ENCODE measurements at regions not wholly inside any gene's neighbourhood (a gene's known extent, or its start where the extent isn't known, plus 50 kb on each side); places are given as distances from the start of the nearest gene placed in this dataset.

DNA sequence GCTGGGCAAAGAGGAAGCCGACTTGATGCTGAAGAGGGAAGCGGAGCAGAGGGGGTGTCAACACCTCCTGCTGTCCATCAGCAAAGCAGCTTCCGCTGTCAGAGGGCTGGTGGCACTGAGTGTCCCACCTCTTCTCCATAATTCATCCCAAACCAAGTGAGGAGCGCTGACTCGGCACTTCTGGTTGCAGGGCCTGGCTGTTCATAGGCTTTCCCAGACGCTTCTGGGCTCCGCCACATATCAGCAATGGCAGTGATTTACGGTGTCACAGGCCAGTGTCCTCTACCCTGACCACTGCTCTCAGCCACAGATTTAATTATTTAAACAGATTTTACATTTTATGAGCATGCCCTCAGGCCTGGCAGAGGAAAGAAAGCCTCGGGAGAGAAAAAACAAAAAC is 70.1 kb upstream of the TENM4 start:
- TF ChIP-seq, protein P1, sequence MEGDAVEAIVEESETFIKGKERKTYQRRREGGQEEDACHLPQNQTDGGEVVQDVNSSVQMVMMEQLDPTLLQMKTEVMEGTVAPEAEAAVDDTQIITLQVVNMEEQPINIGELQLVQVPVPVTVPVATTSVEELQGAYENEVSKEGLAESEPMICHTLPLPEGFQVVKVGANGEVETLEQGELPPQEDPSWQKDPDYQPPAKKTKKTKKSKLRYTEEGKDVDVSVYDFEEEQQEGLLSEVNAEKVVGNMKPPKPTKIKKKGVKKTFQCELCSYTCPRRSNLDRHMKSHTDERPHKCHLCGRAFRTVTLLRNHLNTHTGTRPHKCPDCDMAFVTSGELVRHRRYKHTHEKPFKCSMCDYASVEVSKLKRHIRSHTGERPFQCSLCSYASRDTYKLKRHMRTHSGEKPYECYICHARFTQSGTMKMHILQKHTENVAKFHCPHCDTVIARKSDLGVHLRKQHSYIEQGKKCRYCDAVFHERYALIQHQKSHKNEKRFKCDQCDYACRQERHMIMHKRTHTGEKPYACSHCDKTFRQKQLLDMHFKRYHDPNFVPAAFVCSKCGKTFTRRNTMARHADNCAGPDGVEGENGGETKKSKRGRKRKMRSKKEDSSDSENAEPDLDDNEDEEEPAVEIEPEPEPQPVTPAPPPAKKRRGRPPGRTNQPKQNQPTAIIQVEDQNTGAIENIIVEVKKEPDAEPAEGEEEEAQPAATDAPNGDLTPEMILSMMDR (IDR thresholded peaks at IDR 0.05; ENCODE audit: low read depth, low read length, missing input control) = no peak
- TF ChIP-seq RAD21 (IDR thresholded peaks at IDR 0.05) (no peak), HNF4A (conservative IDR thresholded peaks at IDR 0.05) (no peak)
- TF ChIP-seq, protein P2, sequence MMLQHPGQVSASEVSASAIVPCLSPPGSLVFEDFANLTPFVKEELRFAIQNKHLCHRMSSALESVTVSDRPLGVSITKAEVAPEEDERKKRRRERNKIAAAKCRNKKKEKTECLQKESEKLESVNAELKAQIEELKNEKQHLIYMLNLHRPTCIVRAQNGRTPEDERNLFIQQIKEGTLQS (IDR thresholded peaks at IDR 0.05) = no peak

All from liver (tissue), 3 donors.